ENCODE measurements at regions not wholly inside any gene's neighbourhood (a gene's known extent, or its start where the extent isn't known, plus 50 kb on each side); places are given as distances from the start of the nearest gene placed in this dataset.

DNA sequence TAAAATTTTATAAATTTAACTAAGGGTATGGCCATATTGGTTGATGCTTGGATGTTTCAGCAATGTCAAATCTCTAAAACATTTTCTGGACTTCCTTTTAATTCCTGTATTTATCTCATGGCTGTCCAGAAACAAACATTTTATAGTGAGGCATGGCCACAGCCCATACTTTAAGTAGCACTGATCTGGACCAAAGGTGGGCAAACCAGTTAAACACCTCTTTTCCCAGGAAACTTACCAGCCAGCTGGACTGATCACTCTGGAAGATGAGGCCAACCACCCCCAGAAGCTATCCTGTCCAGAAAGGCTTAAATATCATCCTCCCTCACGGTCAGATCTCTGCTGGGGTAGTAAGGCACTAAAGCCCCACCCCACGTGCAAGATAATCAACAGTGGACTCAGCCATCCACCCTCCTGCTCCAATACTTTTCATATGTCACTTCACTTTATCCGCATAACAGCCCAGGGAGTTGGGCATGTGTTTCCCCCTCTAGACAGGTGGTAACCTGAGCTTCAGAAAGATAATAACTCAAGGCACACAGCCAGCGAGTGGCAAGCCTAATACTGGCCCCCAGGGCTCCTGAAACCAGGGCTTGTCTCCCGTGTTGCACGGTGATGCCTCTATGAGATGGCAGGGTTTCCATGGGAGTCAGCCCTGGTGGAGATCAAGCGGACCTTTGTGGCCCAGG lies 120.5 kb upstream of the NGF start:
- TF ChIP-seq CTCF (IDR thresholded peaks at IDR 0.05) = no peak

DNA sequence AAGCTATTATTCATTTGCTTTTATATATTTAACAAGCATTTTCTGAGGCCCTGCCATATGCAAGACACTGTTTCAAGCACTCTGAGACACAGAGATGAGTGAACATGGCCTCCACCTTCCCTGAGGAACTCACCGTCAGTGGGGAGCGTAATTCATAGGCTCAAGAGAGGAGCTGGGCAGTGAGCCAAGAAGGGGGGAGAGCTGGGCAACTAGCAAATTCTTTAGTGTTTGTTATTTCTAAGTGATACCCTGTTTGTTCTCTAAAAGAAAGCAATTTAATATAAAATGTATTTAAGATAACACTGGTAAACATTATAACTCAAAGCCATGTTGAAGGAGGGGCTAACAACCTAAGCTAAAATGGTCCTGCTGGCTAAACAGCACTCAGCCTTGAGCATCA lies 119.2 kb upstream of the NGF start:
- no peak for TF ChIP-seq CTCF (IDR thresholded peaks at IDR 0.05)

DNA sequence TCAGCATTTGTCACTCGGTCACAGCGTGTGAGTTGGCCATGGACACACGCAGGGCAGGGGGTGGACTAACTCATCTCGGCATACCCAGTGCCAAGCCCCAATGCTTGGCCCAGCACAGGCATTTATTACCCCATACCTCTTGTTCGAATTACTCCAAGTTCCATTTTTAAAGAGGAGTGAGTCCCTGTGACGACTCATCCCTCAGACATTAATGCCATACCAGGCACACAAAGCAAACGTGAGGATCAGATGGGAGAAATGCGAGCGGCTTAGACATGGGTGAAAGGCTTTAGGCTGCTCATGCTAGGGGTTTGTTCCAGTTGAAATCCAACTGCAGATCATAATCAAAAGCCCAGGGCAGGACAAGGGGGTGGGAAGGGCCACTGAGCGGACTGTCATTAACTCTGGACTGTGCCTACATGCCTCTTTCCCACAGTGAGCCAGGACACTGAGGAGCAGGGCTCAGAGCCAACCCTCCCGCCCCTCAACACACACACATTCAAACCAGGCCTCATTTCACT lies 118.5 kb upstream of the NGF start:
- no peak for TF ChIP-seq CTCF (IDR thresholded peaks at IDR 0.05)

- TF ChIP-seq CTCF (IDR thresholded peaks at IDR 0.05) = no peak
Observed at GRCh38 chr1:115454837-115455511, 116.9 kb upstream of the NGF start.

DNA sequence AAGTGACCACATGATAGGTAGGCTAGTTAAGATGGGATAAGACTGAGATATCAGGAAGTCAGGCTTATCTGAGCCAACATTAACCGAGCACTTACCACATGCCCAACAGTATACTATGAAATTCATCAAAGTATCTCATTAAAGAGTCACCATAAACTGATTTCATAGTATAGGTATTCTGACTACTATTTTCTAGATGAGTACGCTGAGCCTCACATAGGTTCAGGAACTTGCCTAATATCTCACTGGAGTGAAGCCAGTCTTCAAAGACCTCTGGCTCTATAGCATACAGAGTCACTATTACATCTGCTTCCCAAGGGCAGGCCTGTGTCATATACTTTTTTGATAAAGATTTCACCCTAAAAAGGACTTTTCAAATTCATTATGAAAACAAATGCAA lies 115.6 kb upstream of the NGF start:
- TF ChIP-seq CTCF (IDR thresholded peaks at IDR 0.05) = no peak

- TF ChIP-seq CTCF (IDR thresholded peaks at IDR 0.05) = no peak
Observed at GRCh38 chr1:115452600-115453329, 114.7 kb upstream of the NGF start.

- TF ChIP-seq CTCF (IDR thresholded peaks at IDR 0.05) = no peak
Observed at GRCh38 chr1:115450501-115451040, 112.5 kb upstream of the NGF start.

All from LNCAP (cell line).